ENCODE measurements at regions not wholly inside any gene's neighbourhood (a gene's known extent, or its start where the extent isn't known, plus 50 kb on each side); places are given as distances from the start of the nearest gene placed in this dataset.
A peak's percentile ranks its signal among the peaks of the same experiment; 100 is the strongest.
"Not testable (repeated sequence)": the region's sequence is repeated elsewhere in the genome, so short reads cannot be mapped to it uniquely, and the experiment has no call there.

GRCh38 chr14:22152161-22152870 is 436.7 kb downstream of the DAD1 start:
- DNase-seq (ENCODE audit: low spot score): no peak

- no peak for DNase-seq (ENCODE audit: low spot score)
Observed at GRCh38 chr14:22151121-22151520, 437.9 kb downstream of the DAD1 start.

DNA sequence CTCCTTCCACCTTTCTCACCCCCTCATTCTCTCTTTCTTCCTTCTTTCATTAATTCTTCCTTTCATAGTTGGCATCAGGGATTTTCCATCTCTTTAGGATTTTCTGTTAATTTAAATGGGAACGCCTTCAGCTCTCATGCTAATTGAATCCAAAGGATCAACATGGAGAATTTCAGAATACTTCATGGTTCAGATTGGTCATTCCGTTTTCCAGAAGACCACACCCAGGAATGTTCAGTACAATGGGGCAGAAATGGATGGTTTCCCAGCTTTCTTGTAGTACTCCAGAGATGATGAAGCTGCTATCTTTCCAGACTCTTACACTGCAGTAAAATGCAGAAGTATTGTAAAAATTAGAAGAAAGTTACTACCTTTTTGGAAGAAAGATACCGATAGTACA is 440.0 kb downstream of the DAD1 start:
- no peak for DNase-seq (ENCODE audit: low spot score)

- DNase-seq (ENCODE audit: low spot score): peak; percentile 8
Observed at GRCh38 chr14:22147716-22148115, 441.3 kb downstream of the DAD1 start.

DNA sequence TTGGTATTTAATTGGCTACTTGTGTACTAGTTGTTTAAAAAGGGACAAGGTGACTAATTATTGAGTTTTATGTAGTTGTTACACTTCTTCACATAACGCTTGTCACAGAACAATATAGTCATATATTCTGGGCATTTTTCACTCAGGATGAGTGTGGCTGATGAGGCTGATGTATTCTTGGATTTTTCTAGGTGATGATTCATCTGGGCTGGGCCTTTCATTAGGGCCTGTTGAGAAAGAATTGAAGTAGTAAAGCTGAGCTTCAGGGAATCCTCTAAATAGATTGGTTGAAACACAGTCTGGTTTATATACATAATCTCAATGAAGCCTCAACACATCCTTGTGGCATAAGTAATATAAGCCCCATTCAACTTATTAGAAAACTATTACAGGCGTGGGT is 445.7 kb downstream of the DAD1 start:
- DNase-seq (ENCODE audit: low spot score): no peak

DNA sequence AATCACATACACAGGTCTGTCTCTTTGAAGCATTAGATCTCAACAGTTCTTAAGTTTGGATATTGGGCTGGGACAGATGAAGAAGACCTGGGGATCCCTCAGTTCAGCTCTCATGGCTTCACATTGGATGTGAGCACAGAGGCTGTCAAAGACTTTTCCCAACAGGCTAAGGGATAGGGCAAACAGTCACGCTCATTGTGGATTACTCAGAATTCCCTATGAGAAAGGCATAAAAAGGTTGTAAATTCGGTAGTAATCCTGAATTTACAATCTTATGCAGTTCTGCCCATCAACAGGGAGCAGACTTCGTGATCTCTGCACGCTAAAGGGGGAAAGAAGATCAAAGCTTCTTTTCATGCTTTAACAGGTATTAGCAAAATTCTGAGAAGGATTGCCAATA is 448.4 kb downstream of the DAD1 start:
- DNase-seq (ENCODE audit: low spot score): no peak

- peak; percentile 25 for DNase-seq (ENCODE audit: low spot score)
Observed at GRCh38 chr14:22131749-22132476, 457.1 kb downstream of the DAD1 start.

DNA sequence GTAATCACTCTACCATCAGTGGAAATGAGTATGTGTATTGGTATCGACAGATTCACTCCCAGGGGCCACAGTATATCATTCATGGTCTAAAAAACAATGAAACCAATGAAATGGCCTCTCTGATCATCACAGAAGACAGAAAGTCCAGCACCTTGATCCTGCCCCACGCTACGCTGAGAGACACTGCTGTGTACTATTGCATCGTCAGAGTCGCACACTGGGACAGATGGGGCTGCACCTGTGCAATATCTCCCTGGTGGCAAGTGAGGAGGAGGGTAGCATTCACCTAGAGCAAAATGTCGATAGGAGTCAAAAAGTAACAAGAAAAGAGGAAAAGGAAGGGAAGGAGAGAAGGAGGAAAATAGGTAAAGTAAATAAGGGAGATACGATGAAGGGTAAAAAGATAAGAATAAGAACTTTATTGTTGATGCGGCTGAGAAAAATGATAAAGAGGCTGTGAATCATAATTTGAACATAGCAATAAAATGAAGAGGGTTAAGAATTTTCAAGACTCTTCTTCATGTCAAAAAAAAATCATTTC is 450.5 kb upstream of the OR4E1 start:
- no peak for DNase-seq (ENCODE audit: low spot score)

DNA sequence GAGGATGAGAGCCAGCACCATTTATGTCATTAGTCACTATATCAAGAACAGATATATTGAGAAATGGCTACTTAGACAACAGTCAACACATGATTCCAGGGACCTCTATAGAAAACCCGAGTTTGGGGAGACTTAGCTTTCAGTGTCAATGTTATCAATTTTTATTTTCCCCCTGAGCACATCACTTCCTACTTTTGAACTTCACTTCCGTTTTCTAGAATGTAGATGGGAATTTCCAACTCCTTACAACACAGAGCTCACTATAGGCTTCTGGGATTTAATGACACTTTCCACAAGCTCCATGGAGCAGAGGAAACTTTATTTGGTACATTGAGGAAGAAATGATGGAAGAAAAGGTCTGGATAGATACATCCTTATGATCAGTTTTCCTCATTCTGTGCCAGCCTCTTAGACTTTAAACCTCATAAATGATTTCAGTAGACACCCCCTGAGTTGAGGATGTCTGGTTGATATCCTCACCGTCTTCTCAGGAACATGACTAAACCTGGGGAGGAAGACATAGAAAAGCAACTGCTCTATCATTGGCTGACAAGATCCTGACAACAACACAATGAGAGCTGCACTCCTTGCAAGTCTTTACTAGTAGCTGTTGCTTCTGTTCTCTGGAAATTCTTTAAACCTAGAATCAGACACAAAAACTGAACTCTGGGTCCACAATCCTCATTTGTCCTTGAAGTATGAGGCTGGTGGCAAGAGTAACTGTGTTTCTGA is 449.4 kb upstream of the OR4E1 start:
- no peak for DNase-seq (ENCODE audit: low spot score)

- peak; percentile 26 for DNase-seq (ENCODE audit: low spot score)
Observed at GRCh38 chr14:22122227-22122818, 448.7 kb upstream of the OR4E1 start.

DNA sequence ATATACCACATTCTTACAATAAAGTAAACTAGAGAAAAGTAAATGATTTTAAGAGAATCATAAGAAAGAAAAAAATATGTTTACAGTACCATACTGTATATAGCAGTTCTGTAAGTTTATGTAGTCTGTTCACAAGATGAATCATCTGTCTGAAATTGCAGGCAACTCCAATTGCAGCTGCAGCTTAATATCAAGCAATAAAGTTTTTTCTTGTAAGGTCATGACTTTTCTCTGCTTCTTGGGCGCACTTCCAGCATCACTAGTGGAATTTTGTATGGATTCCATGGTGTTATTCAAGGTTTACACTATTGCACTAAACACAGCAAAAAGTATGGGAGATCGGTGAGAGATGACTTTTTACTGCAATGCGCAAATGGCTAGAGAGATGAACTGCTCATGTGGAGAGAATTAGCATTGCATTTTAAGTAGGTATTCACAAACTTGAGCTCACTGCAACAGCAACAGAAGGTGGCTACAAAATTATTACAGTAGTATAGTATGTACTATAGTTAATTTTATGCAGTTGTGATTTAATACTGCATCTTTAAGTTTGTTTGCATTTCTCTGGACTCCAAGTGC is 445.4 kb upstream of the OR4E1 start:
- no peak for DNase-seq (ENCODE audit: low spot score)

GRCh38 chr14:22113401-22113800 is 439.8 kb upstream of the OR4E1 start:
- no peak for DNase-seq (ENCODE audit: low spot score)

DNA sequence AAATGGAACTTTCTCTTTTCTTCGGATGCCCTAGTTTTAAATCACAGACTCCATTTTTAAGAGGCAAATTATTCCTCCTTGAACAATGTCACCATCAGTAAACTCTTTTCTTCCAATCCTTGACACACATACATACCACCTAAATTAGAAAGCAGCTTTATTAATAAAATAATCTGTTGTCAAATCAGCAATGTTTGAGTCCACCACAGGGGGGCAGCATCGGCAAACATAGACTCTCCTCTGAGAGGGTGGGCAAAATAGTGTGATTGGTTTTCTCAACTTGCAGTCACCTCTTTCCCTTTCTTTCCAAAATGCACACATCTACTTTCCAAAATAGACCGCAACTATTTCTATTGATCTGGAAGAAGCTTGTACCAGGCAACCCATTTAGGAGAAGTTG is 438.4 kb upstream of the OR4E1 start:
- peak; percentile 43 for DNase-seq (ENCODE audit: low spot score)

- DNase-seq (ENCODE audit: low spot score): no peak
Observed at GRCh38 chr14:22107753-22108152, 434.1 kb upstream of the OR4E1 start.

- DNase-seq (ENCODE audit: low spot score): no peak
Observed at GRCh38 chr14:22106700-22107697, 433.4 kb upstream of the OR4E1 start.

- DNase-seq (ENCODE audit: low spot score): no peak
Observed at GRCh38 chr14:22105624-22106006, 432.0 kb upstream of the OR4E1 start.

- no peak for DNase-seq (ENCODE audit: low spot score)
Observed at GRCh38 chr14:22105006-22105623, 431.5 kb upstream of the OR4E1 start.

GRCh38 chr14:22100764-22101120 is 427.1 kb upstream of the OR4E1 start:
- not testable (repeated sequence) for DNase-seq (ENCODE audit: low spot score)

- peak; percentile 55 for DNase-seq (ENCODE audit: low spot score)
Observed at GRCh38 chr14:22099942-22100763, 426.5 kb upstream of the OR4E1 start.
